ENCODE measurements at regions not wholly inside any gene's neighbourhood (a gene's known extent, or its start where the extent isn't known, plus 50 kb on each side); places are given as distances from the start of the nearest gene placed in this dataset.

DNA sequence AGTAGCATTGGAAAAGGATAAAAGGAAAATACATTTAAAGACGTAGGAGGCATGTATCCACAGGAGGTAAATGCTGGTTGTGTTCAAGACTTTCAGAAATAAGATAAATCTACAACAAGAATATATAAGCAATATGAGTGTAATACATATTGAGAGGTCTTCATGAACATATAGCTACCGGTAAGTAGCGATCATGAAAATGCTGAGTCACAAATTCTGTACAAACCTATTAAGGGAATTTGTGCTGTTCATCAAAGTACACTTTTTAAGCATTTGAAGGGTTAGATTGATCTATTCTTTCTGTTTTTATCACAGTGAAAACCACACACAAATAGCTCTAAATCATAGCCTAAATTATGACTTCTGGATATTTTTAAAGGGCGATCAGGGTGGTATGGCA lies 173.1 kb upstream of the NYAP2 start (continued):
- TF ChIP-seq, protein P1, sequence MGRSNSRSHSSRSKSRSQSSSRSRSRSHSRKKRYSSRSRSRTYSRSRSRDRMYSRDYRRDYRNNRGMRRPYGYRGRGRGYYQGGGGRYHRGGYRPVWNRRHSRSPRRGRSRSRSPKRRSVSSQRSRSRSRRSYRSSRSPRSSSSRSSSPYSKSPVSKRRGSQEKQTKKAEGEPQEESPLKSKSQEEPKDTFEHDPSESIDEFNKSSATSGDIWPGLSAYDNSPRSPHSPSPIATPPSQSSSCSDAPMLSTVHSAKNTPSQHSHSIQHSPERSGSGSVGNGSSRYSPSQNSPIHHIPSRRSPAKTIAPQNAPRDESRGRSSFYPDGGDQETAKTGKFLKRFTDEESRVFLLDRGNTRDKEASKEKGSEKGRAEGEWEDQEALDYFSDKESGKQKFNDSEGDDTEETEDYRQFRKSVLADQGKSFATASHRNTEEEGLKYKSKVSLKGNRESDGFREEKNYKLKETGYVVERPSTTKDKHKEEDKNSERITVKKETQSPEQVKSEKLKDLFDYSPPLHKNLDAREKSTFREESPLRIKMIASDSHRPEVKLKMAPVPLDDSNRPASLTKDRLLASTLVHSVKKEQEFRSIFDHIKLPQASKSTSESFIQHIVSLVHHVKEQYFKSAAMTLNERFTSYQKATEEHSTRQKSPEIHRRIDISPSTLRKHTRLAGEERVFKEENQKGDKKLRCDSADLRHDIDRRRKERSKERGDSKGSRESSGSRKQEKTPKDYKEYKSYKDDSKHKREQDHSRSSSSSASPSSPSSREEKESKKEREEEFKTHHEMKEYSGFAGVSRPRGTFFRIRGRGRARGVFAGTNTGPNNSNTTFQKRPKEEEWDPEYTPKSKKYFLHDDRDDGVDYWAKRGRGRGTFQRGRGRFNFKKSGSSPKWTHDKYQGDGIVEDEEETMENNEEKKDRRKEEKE (IDR thresholded peaks at IDR 0.05), result no peak

DNA sequence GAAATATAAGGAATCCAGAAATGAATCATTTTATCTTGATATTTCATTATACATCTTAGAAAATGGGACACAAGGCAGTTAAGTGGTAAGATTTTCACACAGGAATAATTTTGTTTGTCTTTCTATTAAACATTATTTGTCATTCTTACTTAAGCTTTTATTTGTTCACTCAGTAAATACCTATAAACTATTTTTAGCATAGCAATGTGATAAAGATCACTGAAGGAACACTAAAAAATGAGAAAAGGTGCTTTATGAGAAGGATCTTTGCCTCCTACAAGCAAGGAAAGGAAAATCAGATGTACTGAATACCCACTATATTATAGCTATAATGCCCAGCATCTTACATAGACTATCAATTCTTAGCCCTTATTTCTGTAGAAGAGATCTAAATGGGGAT lies 176.2 kb upstream of the NYAP2 start:
- FAIRE-seq (no peak), ATAC-seq (no peak), DNase-seq (ENCODE audit: low read depth, low spot score) (no peak)
- Histone ChIP-seq H2AFZ (ENCODE audit: control insufficient read depth, low read depth, low read length) (no peak overlapping the region), H3K9me3 (replicated peaks; ENCODE audit: control insufficient read depth, insufficient read depth, low read length) (no peaks in the 10 kb centered on the region), H3K4me2 (ENCODE audit: control insufficient read depth, insufficient read depth) (no peak overlapping the region), H3K9ac (ENCODE audit: control insufficient read depth, insufficient read depth, low read length) (no peak overlapping the region), H3K27me3 (replicated peaks in 1 of 2; ENCODE audit: control insufficient read depth in 2 of 2, insufficient read depth in 2 of 2, low read length in 1 of 2) (no peaks in the 10 kb centered on the region), H3K36me3 (ENCODE audit: control insufficient read depth in 2 of 2, insufficient read depth in 2 of 2, low read length in 1 of 2) (no peaks in the 10 kb centered on the region), H3K27ac (ENCODE audit: control insufficient read depth, insufficient read depth) (no peak overlapping the region), H3K79me2 (ENCODE audit: control insufficient read depth, insufficient read depth, low read length) (no peaks in the 10 kb centered on the region), H3K4me3 (no peak overlapping the region), H4K20me1 (ENCODE audit: control insufficient read depth, insufficient read depth) (no peaks in the 10 kb centered on the region), H3K4me1 (ENCODE audit: control insufficient read depth, insufficient read depth, low read length) (no peaks in the 10 kb centered on the region)
- BruUV-seq (replicated peaks), result no TSS peak
- in situ Hi-C loops (cut with MboI) (no loop called here), intact Hi-C loops (cut with micrococcal nuclease; ENCODE audit: unreplicated experiment) (no loop called here)
- ChIA-PET CTCF (interaction anchor here (0.6 to 1.4 kb wide), 4 partner anchors 10 to 86 kb away, joined by 3 to 5 read pairs (median 4); no protein-coding TSS in a partner anchor), SMC1A (ENCODE audit: uncharacterized antibody, unreplicated experiment) (interaction anchor here (0.8 to 4.0 kb wide), 4 partner anchors 11 to 17 kb away, joined by 3 to 14 read pairs (median 6); no protein-coding TSS in a partner anchor), POLR2A (interaction anchor here (1.0 kb wide), 1 partner anchor 11 kb away, joined by 3 read pairs; no protein-coding TSS in a partner anchor), RAD21 (ENCODE audit: unreplicated experiment) (no interaction called here)
- TF ChIP-seq, protein P2, sequence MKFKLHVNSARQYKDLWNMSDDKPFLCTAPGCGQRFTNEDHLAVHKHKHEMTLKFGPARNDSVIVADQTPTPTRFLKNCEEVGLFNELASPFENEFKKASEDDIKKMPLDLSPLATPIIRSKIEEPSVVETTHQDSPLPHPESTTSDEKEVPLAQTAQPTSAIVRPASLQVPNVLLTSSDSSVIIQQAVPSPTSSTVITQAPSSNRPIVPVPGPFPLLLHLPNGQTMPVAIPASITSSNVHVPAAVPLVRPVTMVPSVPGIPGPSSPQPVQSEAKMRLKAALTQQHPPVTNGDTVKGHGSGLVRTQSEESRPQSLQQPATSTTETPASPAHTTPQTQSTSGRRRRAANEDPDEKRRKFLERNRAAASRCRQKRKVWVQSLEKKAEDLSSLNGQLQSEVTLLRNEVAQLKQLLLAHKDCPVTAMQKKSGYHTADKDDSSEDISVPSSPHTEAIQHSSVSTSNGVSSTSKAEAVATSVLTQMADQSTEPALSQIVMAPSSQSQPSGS (IDR thresholded peaks at IDR 0.05; ENCODE audit: low read length), result no peak
- TF ChIP-seq, protein P3, sequence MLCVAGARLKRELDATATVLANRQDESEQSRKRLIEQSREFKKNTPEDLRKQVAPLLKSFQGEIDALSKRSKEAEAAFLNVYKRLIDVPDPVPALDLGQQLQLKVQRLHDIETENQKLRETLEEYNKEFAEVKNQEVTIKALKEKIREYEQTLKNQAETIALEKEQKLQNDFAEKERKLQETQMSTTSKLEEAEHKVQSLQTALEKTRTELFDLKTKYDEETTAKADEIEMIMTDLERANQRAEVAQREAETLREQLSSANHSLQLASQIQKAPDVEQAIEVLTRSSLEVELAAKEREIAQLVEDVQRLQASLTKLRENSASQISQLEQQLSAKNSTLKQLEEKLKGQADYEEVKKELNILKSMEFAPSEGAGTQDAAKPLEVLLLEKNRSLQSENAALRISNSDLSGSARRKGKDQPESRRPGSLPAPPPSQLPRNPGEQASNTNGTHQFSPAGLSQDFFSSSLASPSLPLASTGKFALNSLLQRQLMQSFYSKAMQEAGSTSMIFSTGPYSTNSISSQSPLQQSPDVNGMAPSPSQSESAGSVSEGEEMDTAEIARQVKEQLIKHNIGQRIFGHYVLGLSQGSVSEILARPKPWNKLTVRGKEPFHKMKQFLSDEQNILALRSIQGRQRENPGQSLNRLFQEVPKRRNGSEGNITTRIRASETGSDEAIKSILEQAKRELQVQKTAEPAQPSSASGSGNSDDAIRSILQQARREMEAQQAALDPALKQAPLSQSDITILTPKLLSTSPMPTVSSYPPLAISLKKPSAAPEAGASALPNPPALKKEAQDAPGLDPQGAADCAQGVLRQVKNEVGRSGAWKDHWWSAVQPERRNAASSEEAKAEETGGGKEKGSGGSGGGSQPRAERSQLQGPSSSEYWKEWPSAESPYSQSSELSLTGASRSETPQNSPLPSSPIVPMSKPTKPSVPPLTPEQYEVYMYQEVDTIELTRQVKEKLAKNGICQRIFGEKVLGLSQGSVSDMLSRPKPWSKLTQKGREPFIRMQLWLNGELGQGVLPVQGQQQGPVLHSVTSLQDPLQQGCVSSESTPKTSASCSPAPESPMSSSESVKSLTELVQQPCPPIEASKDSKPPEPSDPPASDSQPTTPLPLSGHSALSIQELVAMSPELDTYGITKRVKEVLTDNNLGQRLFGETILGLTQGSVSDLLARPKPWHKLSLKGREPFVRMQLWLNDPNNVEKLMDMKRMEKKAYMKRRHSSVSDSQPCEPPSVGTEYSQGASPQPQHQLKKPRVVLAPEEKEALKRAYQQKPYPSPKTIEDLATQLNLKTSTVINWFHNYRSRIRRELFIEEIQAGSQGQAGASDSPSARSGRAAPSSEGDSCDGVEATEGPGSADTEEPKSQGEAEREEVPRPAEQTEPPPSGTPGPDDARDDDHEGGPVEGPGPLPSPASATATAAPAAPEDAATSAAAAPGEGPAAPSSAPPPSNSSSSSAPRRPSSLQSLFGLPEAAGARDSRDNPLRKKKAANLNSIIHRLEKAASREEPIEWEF (IDR thresholded peaks at IDR 0.05; ENCODE audit: insufficient replicate concordance, low read depth, low read length), result no peak
- TF ChIP-seq, protein P4, sequence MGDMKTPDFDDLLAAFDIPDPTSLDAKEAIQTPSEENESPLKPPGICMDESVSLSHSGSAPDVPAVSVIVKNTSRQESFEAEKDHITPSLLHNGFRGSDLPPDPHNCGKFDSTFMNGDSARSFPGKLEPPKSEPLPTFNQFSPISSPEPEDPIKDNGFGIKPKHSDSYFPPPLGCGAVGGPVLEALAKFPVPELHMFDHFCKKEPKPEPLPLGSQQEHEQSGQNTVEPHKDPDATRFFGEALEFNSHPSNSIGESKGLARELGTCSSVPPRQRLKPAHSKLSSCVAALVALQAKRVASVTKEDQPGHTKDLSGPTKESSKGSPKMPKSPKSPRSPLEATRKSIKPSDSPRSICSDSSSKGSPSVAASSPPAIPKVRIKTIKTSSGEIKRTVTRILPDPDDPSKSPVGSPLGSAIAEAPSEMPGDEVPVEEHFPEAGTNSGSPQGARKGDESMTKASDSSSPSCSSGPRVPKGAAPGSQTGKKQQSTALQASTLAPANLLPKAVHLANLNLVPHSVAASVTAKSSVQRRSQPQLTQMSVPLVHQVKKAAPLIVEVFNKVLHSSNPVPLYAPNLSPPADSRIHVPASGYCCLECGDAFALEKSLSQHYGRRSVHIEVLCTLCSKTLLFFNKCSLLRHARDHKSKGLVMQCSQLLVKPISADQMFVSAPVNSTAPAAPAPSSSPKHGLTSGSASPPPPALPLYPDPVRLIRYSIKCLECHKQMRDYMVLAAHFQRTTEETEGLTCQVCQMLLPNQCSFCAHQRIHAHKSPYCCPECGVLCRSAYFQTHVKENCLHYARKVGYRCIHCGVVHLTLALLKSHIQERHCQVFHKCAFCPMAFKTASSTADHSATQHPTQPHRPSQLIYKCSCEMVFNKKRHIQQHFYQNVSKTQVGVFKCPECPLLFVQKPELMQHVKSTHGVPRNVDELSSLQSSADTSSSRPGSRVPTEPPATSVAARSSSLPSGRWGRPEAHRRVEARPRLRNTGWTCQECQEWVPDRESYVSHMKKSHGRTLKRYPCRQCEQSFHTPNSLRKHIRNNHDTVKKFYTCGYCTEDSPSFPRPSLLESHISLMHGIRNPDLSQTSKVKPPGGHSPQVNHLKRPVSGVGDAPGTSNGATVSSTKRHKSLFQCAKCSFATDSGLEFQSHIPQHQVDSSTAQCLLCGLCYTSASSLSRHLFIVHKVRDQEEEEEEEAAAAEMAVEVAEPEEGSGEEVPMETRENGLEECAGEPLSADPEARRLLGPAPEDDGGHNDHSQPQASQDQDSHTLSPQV (IDR thresholded peaks at IDR 0.05), result no peak
- no peak for TF ChIP-seq SMAD5 (IDR thresholded peaks at IDR 0.05; ENCODE audit: low read depth)
